ENCODE measurements at regions not wholly inside any gene's neighbourhood (a gene's known extent, or its start where the extent isn't known, plus 50 kb on each side); places are given as distances from the start of the nearest gene placed in this dataset.

GRCh38 chr3:151609491-151609890, 124.2 kb upstream of the AADACL2 start:
- H3K27me3 ChIP-seq (ENCODE audit: control insufficient read depth in 3 of 3, insufficient read depth in 3 of 3, low read length in 2 of 3): no peaks in the 10 kb centered on the region
- WGBS, 2 donors: 97 to 98% methylated on average over 2 of the region's 2 CpGs
- no peak overlapping the region for H3K4me3 ChIP-seq
- H3K27ac ChIP-seq (ENCODE audit: low read depth in 1 of 2, low read length in 1 of 2): no peak overlapping the region
- ATAC-seq (ENCODE audit: insufficient read depth, low FRiP score): no peak
- no peak for TF ChIP-seq CTCF (IDR thresholded peaks at IDR 0.05; ENCODE audit: control extremely low read depth, extremely low read depth)
- H3K4me1 ChIP-seq (ENCODE audit: control insufficient read depth in 5 of 5, insufficient read depth in 5 of 5, low read length in 5 of 5): peaks cover 0 to 11% (median 0%) of the 10 kb centered on the region in 5 donors
- H3K9ac ChIP-seq (ENCODE audit: insufficient read depth in 1 of 2, low read length in 2 of 2): no peak overlapping the region
- H3K9me3 ChIP-seq (ENCODE audit: control insufficient read depth in 4 of 4, insufficient read depth in 3 of 4, low read length in 3 of 4): peaks cover 0 to 3% (median 0%) of the 10 kb centered on the region in 4 donors
- no peaks in the 10 kb centered on the region for H3K36me3 ChIP-seq (ENCODE audit: control insufficient read depth in 4 of 4, insufficient read depth in 4 of 4, low read length in 4 of 4)
- no peak for DNase-seq

- peaks cover 0 to under 1% (median 0%) of the 10 kb centered on the region in 4 donors for H3K9me3 ChIP-seq (ENCODE audit: control insufficient read depth in 4 of 4, insufficient read depth in 3 of 4, low read length in 3 of 4)
- no peak for ATAC-seq (ENCODE audit: insufficient read depth, low FRiP score)
- H3K27me3 ChIP-seq (ENCODE audit: control insufficient read depth in 3 of 3, insufficient read depth in 3 of 3, low read length in 2 of 3): no peaks in the 10 kb centered on the region
- peaks cover 0 to 36% (median 0%) of the 10 kb centered on the region in 5 donors for H3K4me1 ChIP-seq (ENCODE audit: control insufficient read depth in 5 of 5, insufficient read depth in 5 of 5, low read length in 5 of 5)
- no peaks in the 10 kb centered on the region for H3K36me3 ChIP-seq (ENCODE audit: control insufficient read depth in 4 of 4, insufficient read depth in 4 of 4, low read length in 4 of 4)
- peak; percentile 50 to 97 (median 96) for DNase-seq
- no peak overlapping the region for H3K4me3 ChIP-seq
- no peak overlapping the region for H3K27ac ChIP-seq (ENCODE audit: low read depth in 1 of 2, low read length in 1 of 2)
- no peak overlapping the region for H3K9ac ChIP-seq (ENCODE audit: insufficient read depth in 1 of 2, low read length in 2 of 2)
- WGBS, 2 donors: 81 to 93% methylated on average over 1 of the region's 1 CpG
- no peak for TF ChIP-seq CTCF (IDR thresholded peaks at IDR 0.05; ENCODE audit: control extremely low read depth, extremely low read depth)
These were observed 128.8 kb upstream of the AADACL2 start for GRCh38 chr3:151604891-151605290.

GRCh38 chr3:151600783-151601182, 132.9 kb upstream of the AADACL2 start:
- H3K36me3 ChIP-seq (ENCODE audit: control insufficient read depth in 4 of 4, insufficient read depth in 4 of 4, low read length in 4 of 4): no peaks in the 10 kb centered on the region
- H3K4me3 ChIP-seq: no peak overlapping the region
- no peak overlapping the region for H3K9ac ChIP-seq (ENCODE audit: insufficient read depth in 1 of 2, low read length in 2 of 2)
- no peaks in the 10 kb centered on the region for H3K9me3 ChIP-seq (ENCODE audit: control insufficient read depth in 4 of 4, insufficient read depth in 3 of 4, low read length in 3 of 4)
- ATAC-seq (ENCODE audit: insufficient read depth, low FRiP score) (no peak), DNase-seq (no peak)
- peaks cover 0 to 35% (median 0%) of the 10 kb centered on the region in 5 donors for H3K4me1 ChIP-seq (ENCODE audit: control insufficient read depth in 5 of 5, insufficient read depth in 5 of 5, low read length in 5 of 5)
- H3K27ac ChIP-seq (ENCODE audit: low read depth in 1 of 2, low read length in 1 of 2): no peak overlapping the region
- H3K27me3 ChIP-seq (ENCODE audit: control insufficient read depth in 3 of 3, insufficient read depth in 3 of 3, low read length in 2 of 3): no peaks in the 10 kb centered on the region
- no peak for TF ChIP-seq CTCF (IDR thresholded peaks at IDR 0.05; ENCODE audit: control extremely low read depth, extremely low read depth)

GRCh38 chr3:151599103-151599672, 134.5 kb upstream of the AADACL2 start:
- no peak for DNase-seq
- ATAC-seq (ENCODE audit: insufficient read depth, low FRiP score): no peak
- no peak for TF ChIP-seq CTCF (IDR thresholded peaks at IDR 0.05; ENCODE audit: control extremely low read depth, extremely low read depth)
- no peak overlapping the region for H3K9ac ChIP-seq (ENCODE audit: insufficient read depth in 1 of 2, low read length in 2 of 2)
- H3K4me3 ChIP-seq: no peak overlapping the region
- 76 to 84% methylated on average over 7 of the region's 7 CpGs for WGBS, 2 donors
- H3K27ac ChIP-seq (ENCODE audit: low read depth in 1 of 2, low read length in 1 of 2): no peak overlapping the region
- H3K4me1 ChIP-seq (ENCODE audit: control insufficient read depth in 5 of 5, insufficient read depth in 5 of 5, low read length in 5 of 5): peaks cover 0 to 25% (median 0%) of the 10 kb centered on the region in 5 donors
- H3K36me3 ChIP-seq (ENCODE audit: control insufficient read depth in 4 of 4, insufficient read depth in 4 of 4, low read length in 4 of 4): no peaks in the 10 kb centered on the region
- no peaks in the 10 kb centered on the region for H3K27me3 ChIP-seq (ENCODE audit: control insufficient read depth in 3 of 3, insufficient read depth in 3 of 3, low read length in 2 of 3)
- no peaks in the 10 kb centered on the region for H3K9me3 ChIP-seq (ENCODE audit: control insufficient read depth in 4 of 4, insufficient read depth in 3 of 4, low read length in 3 of 4)

Measured in lung (tissue), 11 donors.